ENCODE measurements at regions not wholly inside any gene's neighbourhood (a gene's known extent, or its start where the extent isn't known, plus 50 kb on each side); places are given as distances from the start of the nearest gene placed in this dataset.
"Not testable (repeated sequence)": the region's sequence is repeated elsewhere in the genome, so short reads cannot be mapped to it uniquely, and the experiment has no call there.

GRCh38 chr7:91462316-91462715 is 198.1 kb downstream of the FZD1 start:
- no peak for DNase-seq (ENCODE audit: low read depth)

DNA sequence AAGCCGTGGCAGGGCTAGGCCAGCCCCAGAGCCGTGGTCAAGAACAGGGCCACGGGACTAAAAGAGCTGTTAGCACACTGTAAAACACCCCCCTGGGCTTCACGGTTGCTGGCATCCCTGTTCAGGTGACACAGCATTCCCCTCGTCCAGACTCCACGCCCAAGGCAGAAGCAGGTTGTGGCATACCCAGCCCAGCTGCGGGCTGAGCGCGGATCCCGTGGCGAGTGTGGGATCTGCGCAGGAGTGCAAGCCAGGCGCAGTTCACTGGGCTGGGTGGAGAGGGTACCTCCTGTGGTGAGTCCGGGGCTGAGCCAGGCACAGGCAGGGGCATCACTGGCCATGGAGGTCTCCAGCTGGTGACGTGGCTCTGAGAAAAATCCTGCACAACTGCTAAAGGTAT is 199.1 kb downstream of the FZD1 start:
- no peak for DNase-seq (ENCODE audit: low read depth)

DNA sequence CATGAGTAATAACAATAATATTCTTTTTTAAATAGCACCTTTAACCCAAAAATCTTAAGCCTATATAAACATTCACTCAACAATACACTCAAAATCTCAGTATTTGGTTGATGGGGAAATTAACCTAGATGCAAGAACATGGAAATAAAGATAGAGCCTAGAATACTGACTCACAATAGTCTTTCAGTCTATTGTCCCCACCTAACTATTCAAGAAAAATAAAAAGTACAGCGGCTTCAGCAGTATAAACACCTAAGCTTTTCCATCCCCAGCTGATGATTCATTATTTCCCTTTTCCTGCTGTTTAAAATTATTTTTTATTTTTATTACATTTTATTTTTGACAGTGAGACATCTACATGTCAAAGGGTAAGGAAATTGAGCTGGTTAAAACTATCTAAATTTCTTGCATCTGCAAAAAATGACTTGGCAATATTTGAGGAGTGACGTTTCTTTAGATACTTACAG is 201.4 kb downstream of the FZD1 start:
- DNase-seq (ENCODE audit: low read depth) = no peak

DNA sequence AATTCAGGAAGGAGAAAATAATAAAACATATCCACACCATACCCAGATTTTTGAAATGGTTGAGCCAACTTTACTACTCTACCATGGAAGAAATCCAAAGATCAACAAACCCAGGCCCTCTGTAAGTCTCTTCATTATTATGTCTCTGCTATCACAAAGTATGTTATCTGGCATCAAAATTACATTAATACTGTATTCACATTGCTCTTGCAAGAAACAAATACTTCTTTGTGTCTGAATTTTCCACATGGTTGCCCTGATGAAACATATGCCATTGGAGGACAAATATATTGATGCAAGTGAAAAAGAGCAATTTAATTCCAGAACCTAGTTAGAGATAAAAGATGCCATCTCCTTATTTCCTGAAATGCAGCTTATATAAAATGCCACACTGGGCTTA is 204.0 kb downstream of the FZD1 start:
- DNase-seq (ENCODE audit: low read depth) = no peak

DNA sequence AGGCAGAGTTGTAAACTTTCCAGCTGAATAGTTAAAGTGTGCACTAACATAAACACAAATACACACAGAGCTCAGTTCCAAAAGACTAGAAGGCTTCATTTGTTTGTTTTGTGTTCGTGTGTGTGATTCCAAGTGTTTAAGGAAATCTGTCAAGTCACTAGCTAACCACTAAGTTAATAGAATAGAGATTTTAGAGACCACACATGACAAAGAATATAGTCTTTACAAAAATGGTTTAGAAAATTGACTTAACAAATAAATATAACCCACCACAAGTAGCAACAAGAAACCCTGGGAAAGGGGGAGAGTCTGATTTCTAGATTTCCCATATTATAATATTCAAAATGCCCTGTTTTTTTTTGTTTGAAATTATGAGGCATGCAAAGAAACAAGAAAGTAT is 209.4 kb downstream of the FZD1 start:
- no peak for DNase-seq (ENCODE audit: low read depth)

DNA sequence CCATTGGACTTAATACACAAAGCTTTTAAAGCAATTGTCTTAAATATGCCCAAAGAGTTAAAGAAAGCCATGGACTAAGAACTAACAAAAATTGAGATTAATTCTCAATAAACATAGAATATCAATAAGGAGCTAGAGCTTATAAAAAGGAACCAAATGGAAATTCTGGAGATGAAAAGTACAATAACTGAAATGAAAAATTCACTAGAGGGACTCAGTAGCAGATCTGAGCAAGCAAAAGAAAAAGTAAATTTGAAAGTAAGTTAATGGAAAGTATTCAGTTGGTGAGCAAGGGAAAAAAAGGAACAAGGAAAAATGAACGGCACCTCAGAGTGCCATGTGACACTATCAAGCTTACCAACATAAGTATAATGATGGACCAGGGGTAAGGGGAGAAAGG is 209.8 kb downstream of the FZD1 start:
- DNase-seq (ENCODE audit: low read depth) = no peak

DNA sequence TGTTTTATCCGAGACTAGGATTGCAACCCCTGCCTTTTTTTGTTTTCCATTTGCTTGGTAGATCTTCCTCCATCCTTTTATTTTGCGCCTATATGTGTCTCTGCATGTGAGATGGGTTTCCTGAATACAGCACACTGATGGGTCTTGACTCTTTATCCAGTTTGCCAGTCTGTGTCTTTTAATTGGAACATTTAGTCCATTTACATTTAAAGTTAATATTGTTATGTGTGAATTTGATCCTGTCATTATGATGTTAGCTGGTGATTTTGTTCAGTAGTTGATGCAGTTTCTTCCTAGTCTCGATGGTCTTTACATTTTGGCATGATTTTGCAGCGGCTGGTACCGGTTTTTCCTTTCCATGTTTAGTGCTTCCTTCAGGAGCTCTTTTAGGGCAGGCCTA is 216.2 kb downstream of the FZD1 start:
- not testable (repeated sequence) for DNase-seq (ENCODE audit: low read depth)

DNA sequence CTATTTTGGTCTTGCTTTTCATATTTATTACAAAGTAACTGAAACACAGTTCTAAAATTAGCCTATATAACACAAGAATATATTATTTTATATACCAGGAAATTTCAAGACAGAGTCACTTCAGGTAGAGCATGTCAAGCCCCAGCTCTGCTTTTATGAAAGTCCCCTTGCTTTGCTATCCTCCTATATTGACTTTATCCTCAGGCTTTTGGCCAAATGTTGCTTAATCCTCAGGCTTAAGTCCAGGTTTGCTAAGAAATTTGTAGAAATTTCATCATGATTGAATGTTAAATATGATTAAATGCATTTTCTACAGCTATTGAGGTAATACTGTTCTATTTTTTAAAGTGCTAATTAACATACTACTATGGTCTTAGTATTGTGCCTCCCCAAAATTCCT is 227.6 kb downstream of the FZD1 start:
- DNase-seq (ENCODE audit: low read depth) = no peak

DNA sequence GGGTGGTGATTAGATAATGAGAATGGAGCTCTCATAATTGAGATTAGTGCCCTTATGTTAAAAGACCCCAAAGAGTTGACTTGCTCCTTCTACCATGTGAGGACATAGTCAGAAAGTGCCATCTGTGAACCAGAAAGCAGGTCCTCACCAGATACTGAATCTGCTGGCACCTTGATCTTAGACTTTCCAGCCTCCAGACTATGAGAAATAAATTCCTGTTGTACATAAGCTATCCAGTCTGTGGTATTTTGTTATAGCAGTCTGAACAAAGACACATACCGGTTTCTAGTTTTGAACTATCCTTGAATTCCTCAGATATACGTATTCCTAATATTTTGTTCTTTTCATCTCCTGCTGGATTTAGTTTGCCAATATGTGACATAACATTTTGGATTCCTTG is 228.1 kb downstream of the FZD1 start:
- no peak for DNase-seq (ENCODE audit: low read depth)

- DNase-seq (ENCODE audit: low read depth) = no peak
Observed at GRCh38 chr7:91492773-91493172, 228.5 kb downstream of the FZD1 start.

GRCh38 chr7:91494450-91494849 is 230.2 kb downstream of the FZD1 start:
- DNase-seq (ENCODE audit: low read depth) = no peak

DNA sequence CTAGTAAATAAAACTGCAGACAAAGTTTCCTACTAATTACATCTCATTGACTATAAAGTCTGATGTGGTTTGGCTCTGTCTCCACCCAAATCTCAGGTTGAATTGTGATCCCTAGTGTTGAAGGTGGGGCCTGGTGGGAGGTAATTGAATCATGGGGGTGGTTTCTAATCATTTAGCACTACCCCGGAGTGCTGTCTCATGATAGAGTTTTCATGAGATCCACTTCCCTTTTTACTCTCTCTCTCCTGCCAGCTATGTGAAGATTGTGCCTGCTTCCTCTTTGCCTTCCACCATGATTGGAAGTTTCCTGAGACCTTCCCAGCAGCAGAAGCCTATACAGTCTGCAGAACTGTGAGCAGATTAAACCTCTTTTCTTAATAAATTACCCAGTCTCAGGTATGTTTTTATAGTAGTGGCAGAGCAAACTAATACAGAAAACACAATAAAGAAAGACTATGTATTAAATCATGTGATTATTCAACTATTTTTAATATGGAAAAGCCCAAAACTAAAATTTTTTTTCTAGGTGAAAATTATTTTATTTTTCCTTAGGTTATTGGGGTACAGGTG is 232.1 kb downstream of the FZD1 start:
- DNase-seq (ENCODE audit: low read depth) = no peak

DNA sequence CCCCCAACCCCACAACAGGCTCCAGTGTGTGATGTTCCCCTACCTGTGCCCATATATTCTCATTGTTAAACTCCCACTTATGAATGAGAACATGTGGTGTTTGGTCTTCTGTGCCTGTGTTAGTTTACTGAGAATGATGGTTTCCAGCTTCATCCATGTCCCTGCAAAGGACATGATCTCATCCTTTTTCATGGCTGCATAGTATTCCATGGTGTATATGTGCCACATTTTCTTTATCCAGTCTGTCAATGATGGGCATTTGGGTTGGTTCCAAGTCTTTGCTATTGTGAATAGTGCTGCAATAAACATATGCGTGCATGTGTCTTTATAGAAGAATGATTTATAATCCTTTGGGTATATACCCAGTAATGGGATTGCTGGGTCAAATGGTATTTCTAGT is 233.0 kb downstream of the FZD1 start:
- DNase-seq (ENCODE audit: low read depth) = not testable (repeated sequence)

DNA sequence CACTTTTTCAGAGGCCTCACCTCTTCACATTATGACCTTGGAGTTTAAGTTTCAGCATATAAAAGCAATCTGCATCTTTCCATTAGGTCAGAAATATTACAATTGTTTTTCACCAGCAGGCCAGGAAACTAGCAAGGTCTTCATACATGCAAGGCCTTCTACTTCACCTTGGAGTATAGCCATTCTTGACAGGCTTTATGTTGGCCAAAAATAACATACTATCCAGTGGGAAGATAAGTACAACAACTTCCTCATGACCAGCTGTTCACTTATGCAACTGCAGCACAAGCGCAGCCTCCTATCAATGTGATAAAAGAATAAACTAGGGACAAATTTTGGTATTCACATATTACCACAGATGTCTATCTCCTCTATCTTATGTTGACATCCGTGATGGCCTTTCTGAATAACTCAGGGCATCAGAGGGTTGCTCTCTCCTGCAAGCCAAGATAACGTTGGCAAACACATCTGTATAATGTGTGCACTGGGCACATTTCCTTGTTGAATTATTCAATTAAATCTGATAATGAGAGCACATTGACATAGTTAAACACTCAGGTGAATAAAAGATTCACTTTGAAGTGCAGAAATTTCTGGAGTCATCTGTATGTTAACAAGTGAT is 239.8 kb downstream of the FZD1 start:
- no peak for DNase-seq (ENCODE audit: low read depth)

DNA sequence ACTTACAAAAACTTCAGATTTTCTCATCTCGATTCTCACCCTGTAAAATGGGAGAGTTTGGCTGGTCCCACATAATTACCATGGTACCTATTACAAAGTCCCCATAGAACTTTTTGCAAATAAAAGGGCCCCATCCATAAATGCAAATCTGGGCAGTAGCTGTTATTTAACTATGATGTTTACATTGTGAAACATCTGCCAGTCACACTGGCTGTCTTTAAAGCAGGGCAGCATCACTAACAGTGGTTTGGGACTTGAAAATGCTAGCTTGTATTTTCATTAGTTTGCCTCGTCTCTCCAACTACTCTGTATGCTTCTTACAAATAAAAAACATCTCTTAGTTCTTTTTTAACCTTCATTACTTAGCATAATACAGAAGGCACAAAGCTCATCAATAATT is 240.7 kb downstream of the FZD1 start:
- DNase-seq (ENCODE audit: low read depth) = no peak

GRCh38 chr7:91506966-91507365 is 242.7 kb downstream of the FZD1 start:
- DNase-seq (ENCODE audit: low read depth) = not testable (repeated sequence)

GRCh38 chr7:91511861-91512260 is 247.6 kb downstream of the FZD1 start:
- DNase-seq (ENCODE audit: low read depth) = not testable (repeated sequence)

DNA sequence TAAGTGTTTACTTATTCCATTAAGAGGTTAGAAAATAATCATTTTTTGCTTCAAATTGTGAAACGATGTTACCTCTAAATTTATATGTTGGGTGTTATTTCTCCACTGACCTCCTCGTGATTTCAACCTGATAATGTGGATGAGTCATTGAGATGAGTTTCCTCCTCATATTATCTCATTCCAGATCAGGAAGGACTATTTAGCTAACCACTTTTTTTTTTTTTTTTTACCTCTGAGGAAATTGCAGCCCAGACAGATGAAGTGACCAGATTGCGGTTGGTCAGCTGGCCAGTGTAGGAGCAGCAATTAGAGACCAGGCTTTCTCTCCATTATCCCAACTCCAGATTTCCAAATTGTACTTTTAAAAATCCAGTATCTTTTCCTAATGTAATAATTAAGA is 248.7 kb downstream of the FZD1 start:
- no peak for DNase-seq (ENCODE audit: low read depth)

DNA sequence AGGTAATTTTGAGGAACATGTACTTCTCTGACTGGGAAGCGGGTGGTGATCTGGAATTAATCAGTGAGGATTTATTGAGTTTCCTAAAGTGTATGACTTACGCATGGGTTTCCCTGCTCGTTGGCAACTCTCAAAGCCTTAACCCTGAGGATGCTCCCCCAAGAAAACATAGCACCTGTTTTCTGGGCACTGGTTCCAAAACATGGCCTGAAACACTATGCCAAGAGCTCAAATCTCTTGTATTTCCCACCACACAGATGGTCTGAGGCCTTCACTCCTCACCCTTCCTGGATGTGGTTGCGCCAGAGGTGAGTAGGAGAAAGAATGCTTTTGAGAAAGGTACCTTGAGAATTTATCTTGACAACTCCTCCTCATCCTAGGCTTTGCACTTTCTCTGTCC is 250.4 kb downstream of the FZD1 start:
- DNase-seq (ENCODE audit: low read depth) = no peak

DNA sequence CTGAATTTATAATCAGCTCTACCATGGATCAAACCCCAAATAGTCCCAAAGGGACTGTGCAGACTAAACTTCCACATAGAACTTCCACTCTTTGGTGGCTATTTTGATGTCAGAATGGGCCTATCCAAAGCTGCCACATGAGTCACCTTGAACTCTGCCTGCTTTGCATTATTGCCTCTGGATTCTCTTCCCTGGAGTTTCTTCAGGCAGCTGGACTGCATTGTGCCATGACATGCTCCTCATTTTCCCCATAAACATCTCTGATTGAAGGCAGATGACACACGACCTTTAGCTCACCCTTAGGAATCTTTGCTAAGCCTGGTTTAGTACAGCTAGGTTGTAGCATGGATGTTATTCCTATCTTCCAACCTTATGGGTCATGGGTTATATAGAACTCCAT is 251.7 kb downstream of the FZD1 start:
- DNase-seq (ENCODE audit: low read depth) = no peak

DNA sequence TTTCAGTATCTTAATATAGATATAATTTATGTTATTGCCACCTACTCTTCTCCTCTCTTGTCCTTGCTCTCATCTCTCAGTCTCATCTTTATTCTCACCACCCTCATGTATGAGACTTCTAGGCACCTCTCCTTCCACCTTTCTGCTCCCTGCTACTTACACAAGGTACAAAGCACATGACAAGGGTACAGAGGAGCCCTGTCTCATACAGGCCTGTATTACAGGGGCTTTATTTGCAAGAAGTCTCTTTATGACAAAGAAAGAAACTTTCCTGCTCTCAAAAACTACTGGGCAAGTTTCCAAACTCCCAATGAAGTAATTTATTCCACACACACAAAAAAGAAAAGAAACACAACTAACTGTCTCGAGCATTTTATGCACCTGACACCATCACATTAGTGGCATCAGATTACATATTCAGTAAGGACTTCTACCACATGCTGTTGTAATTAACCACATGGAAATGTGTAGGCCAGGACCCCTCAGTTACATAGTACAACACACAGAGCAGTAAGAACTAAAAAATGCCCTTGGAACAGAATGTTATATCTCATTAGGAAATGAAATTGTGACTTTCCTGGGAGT is 253.1 kb downstream of the FZD1 start:
- no peak for DNase-seq (ENCODE audit: low read depth)

- no peak for DNase-seq (ENCODE audit: low read depth)
Observed at GRCh38 chr7:91518058-91518457, 253.8 kb downstream of the FZD1 start.

DNA sequence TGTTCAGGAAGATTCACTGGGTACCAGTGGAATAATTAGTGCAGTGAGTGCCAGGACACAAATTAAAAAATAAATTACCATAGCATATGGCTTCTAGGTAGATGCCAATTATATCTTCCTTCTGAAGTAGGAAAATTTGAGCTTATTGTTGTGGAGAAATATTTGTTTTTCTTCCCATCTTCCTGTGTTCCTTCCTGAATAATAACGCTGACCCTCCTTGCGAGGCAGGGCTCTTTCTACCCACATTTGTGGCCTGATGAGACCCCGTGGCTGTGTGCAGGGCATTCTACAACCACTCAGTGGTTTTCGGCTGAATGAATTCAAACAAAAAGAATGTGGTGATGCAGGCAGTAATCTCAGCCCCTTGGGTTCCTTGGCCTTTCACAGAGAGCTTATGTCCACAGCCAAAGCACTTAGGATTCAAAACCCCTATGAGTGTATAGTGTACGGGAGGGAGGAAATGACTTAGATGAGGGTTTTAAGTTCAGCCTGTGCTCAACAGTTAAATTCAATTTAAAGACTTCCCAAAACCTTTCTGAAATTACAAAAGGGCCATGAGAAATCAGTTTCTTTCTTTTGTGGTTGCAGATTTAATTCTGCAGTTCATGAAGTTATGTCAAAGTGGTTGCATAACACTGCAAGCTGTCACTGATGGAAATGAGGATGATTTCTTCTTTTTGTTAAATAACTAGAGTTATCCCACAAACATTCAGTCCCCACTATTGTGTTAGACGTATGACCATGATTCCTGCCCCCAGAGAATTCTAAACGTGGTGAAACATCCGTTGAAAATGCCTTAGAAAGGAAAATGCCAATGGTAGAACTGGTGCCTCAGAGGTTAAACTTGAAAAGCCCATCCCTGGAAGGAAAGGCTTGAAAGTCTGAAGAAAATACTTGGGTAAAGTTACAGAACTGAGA is 255.3 kb downstream of the FZD1 start:
- DNase-seq (ENCODE audit: low read depth) = no peak
